ENCODE measurements at regions not wholly inside any gene's neighbourhood (a gene's known extent, or its start where the extent isn't known, plus 50 kb on each side); places are given as distances from the start of the nearest gene placed in this dataset.

DNA sequence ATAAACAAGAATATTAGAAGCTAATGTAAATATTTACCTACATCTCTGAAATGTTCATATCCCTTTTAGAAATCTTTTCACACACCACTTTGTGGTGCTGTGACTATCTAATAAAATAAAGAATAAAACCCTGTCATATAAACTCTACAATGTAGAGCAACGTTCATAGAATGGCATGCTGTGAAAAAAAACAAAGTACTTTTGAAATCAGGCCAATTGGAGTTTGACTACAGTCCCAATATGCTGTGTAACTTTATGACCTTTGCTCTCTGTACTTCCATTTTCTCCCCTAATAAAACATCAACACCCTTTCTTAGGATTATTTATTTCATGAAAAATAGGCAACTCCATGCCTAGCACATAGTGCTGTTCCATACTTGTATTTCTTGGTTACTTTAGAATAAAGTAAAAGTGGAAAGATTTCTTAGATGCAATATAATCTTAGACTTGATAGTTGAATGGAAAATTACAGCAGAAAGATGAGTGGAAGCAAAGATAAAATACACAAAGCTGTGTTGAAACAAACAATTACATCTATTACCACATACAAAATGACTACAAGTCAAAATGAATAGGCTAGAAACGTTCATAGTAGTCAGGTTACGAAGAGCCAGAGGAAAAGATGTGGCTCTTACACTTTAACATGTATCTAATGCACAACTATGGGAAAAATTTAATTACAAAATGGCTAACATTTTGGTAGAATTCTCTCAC lies 613.2 kb upstream of the SLITRK5 start:
- CTCF ChIA-PET: no interaction called here
- Histone ChIP-seq H3K9ac (replicated peaks; ENCODE audit: extremely low read depth, insufficient read depth, low read length) (no peak overlapping the region), H3K4me2 (ENCODE audit: insufficient read depth, low read length) (no peak overlapping the region), H3K36me3 (ENCODE audit: control insufficient read depth in 2 of 2, extremely low read depth in 1 of 2, insufficient read depth in 2 of 2, low read length in 2 of 2) (no peaks in the 10 kb centered on the region), H3K4me1 (ENCODE audit: control insufficient read depth, extremely low read depth, insufficient read depth, low read length) (no peaks in the 10 kb centered on the region), H4K20me1 (replicated peaks; ENCODE audit: control insufficient read depth, extremely low read depth, insufficient read depth, low read length) (no peaks in the 10 kb centered on the region), H3K27me3 (ENCODE audit: control insufficient read depth in 2 of 2, insufficient read depth in 2 of 2, low read length in 2 of 2) (no peaks in the 10 kb centered on the region), H3K9me1 (replicated peaks; ENCODE audit: control insufficient read depth, extremely low read depth, insufficient read depth, low read length) (no peaks in the 10 kb centered on the region), H3K9me3 (replicated peaks; ENCODE audit: control insufficient read depth, insufficient read depth, low read length) (peaks cover 2% of the 10 kb centered on the region), H3K27ac (ENCODE audit: insufficient read depth, low read depth, low read length) (no peak overlapping the region), H3K4me3 (replicated peaks in 1 of 3; ENCODE audit: insufficient read depth in 1 of 3, low read depth in 1 of 3, low read length in 3 of 3) (no peak overlapping the region), H3K79me2 (ENCODE audit: control insufficient read depth, insufficient read depth, low read length) (no peaks in the 10 kb centered on the region), H2AFZ (ENCODE audit: low read depth, low read length) (no peak overlapping the region)
- DNase-seq (ENCODE audit: low read depth, low spot score): no peak
- dilution Hi-C loops (cut with MboI; ENCODE audit: extremely low pct_ligation_motif_present, low sequenced_read_pairs) (no loop called here), intact Hi-C loops (cut with micrococcal nuclease) (no loop called here)
- BruUV-seq (replicated peaks): no TSS peak
- FAIRE-seq: no peak
- TF ChIP-seq, protein P1, sequence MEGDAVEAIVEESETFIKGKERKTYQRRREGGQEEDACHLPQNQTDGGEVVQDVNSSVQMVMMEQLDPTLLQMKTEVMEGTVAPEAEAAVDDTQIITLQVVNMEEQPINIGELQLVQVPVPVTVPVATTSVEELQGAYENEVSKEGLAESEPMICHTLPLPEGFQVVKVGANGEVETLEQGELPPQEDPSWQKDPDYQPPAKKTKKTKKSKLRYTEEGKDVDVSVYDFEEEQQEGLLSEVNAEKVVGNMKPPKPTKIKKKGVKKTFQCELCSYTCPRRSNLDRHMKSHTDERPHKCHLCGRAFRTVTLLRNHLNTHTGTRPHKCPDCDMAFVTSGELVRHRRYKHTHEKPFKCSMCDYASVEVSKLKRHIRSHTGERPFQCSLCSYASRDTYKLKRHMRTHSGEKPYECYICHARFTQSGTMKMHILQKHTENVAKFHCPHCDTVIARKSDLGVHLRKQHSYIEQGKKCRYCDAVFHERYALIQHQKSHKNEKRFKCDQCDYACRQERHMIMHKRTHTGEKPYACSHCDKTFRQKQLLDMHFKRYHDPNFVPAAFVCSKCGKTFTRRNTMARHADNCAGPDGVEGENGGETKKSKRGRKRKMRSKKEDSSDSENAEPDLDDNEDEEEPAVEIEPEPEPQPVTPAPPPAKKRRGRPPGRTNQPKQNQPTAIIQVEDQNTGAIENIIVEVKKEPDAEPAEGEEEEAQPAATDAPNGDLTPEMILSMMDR (IDR thresholded peaks at IDR 0.05; ENCODE audit: extremely low read depth in 1 of 2, insufficient read depth in 1 of 2, low read depth in 1 of 2, low read length in 2 of 2): no peak
- TF ChIP-seq POLR2AphosphoS5 (IDR thresholded peaks at IDR 0.05; ENCODE audit: insufficient read depth, low read depth, low read length) (no peak), GATA2 (IDR thresholded peaks at IDR 0.05; ENCODE audit: insufficient read depth, insufficient read length, low read depth, low read length) (no peak), POLR2A (IDR thresholded peaks at IDR 0.05; ENCODE audit: low read depth, low read length) (no peak), FOS (IDR thresholded peaks at IDR 0.05; ENCODE audit: borderline replicate concordance, insufficient read depth, low read length) (no peak), MYC (IDR thresholded peaks at IDR 0.05; ENCODE audit: low read depth, low read length) (no peak), JUN (IDR thresholded peaks at IDR 0.05; ENCODE audit: borderline replicate concordance, insufficient read depth, insufficient read length, low read depth) (no peak), EZH2 (IDR thresholded peaks at IDR 0.05; ENCODE audit: borderline replicate concordance, low read depth, low read length, severe bottlenecking) (no peak)
- TF ChIP-seq, protein P2, sequence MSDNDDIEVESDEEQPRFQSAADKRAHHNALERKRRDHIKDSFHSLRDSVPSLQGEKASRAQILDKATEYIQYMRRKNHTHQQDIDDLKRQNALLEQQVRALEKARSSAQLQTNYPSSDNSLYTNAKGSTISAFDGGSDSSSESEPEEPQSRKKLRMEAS (IDR thresholded peaks at IDR 0.05; ENCODE audit: insufficient read depth, insufficient read length): no peak
- POLR2A ChIA-PET: no interaction called here
